MM.1S (cell line): ENCODE measurements at regions not wholly inside any gene's neighbourhood (a gene's known extent, or its start where the extent isn't known, plus 50 kb on each side); places are given as distances from the start of the nearest gene placed in this dataset.

ENCODE experiments used
- DNase-seq: peaks from one replicate; pipeline ENCODE4 v3.0.0-alpha.2; 2015
- H2AFZ ChIP-seq: fragments of 300-600 bp; sonication (generic); 2 replicates; pipeline ENCODE4 v1.6.0; 2016; ENCODE audit warnings: antibody characterized with exemption, low read length
- H3F3A ChIP-seq: fragments of 300-600 bp; sonication (generic); 2 replicates; pipeline ENCODE4 v1.6.1; 2016; ENCODE audit warnings: mild to moderate bottlenecking, antibody characterized with exemption, low read length, moderate library complexity, mixed read lengths; ENCODE audit not compliant: insufficient read depth
- H3K27ac ChIP-seq: fragments of 300-600 bp; sonication (generic); 2 replicates; pipeline ENCODE4 v1.5.1; 2016; ENCODE audit warnings: mild to moderate bottlenecking, low read length
- H3K27me3 ChIP-seq: fragments of 300-600 bp; sonication (generic); replicated peaks from 2 replicates; pipeline ENCODE4 v1.6.0; 2016; ENCODE audit warnings: low read length; ENCODE audit not compliant: insufficient read depth
- H3K36me3 ChIP-seq: fragments of 300-600 bp; sonication (generic); replicated peaks from 2 replicates; pipeline ENCODE4 v1.6.1; 2016; ENCODE audit warnings: mild to moderate bottlenecking, low read length, mixed read lengths; ENCODE audit not compliant: insufficient read depth
- H3K4me1 ChIP-seq: fragments of 300-600 bp; sonication (generic); 2 replicates; pipeline ENCODE4 v1.6.1; 2016; ENCODE audit warnings: low read length, mixed read lengths
- H3K4me2 ChIP-seq: fragments of 300-600 bp; sonication (generic); 2 replicates; pipeline ENCODE4 v1.6.0; 2016; ENCODE audit warnings: low read depth, low read length
- H3K4me3 ChIP-seq: fragments of 300-600 bp; sonication (generic); 2 replicates; pipeline ENCODE4 v1.5.1; 2016; ENCODE audit warnings: low read length, mixed read lengths
- H3K79me2 ChIP-seq: fragments of 300-600 bp; sonication (generic); 2 replicates; pipeline ENCODE4 v1.6.1; 2016; ENCODE audit warnings: mixed run types, low read length, mixed read lengths
- H3K9ac ChIP-seq: fragments of 300-600 bp; sonication (generic); 2 replicates; pipeline ENCODE4 v1.6.1; 2016; ENCODE audit warnings: low read length, mixed read lengths
- H3K9me2 ChIP-seq: fragments of 300-600 bp; sonication (generic); replicated peaks from 2 replicates; pipeline ENCODE4 v1.6.1; 2016; ENCODE audit warnings: mild to moderate bottlenecking, low read length, mixed read lengths; ENCODE audit not compliant: insufficient read depth
- H3K9me3 ChIP-seq: fragments of 300-600 bp; sonication (generic); replicated peaks from 2 replicates; pipeline ENCODE4 v1.6.1; 2016; ENCODE audit warnings: mild to moderate bottlenecking, low read length, mixed read lengths; ENCODE audit not compliant: insufficient read depth
- H4K20me1 ChIP-seq: fragments of 300-600 bp; sonication (generic); 2 replicates; pipeline ENCODE4 v1.6.1; 2016; ENCODE audit warnings: mild to moderate bottlenecking, low read length, moderate library complexity, mixed read lengths; ENCODE audit not compliant: insufficient read depth
- EZH2 ChIP-seq: fragments of 300-600 bp; sonication (generic); optimal IDR thresholded peaks from 2 replicates; pipeline ENCODE3; 2017; ENCODE audit warnings: low read depth, mild to moderate bottlenecking, antibody characterized with exemption, low read length, mixed read lengths
- EZH2phosphoT487 ChIP-seq: fragments of 300-600 bp; sonication (generic); IDR thresholded peaks from 2 replicates; pipeline ENCODE4 v1.6.1; 2018; ENCODE audit warnings: antibody characterized with exemption, low read length
- TF ChIP-seq, protein P1 (sequence below): fragments of 300-600 bp; sonication (generic); IDR thresholded peaks from 2 replicates; pipeline ENCODE4 v1.5.1; 2016; ENCODE audit warnings: antibody characterized with exemption, low read length, mixed read lengths

DNA sequence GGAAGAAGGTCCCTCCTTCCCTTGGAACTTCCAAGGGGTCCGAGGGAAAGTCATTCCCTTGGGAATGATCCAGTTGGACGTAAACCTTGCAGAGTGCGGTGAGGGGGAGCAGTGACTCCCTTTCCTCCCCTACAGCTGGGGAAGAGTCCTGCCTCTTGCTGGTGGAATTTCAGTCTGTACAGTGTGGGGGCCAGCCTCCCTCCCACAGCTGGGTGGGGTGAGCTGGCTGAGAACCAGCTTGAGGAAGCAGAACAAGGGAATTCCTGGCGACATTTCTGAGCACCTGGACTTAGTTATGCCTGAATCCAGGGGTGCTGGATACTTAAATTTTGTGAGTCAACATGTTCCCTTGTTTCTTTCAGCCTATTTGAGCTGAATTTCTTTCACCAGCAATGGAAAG is 152.0 kb downstream of the ANKRD60 start:
- no peak overlapping the region for H3K4me2 ChIP-seq
- H3K79me2 ChIP-seq: no peaks in the 10 kb centered on the region
- H3K36me3 ChIP-seq: no peaks in the 10 kb centered on the region
- no peaks in the 10 kb centered on the region for H3K9me2 ChIP-seq
- H3K4me1 ChIP-seq: no peaks in the 10 kb centered on the region
- peaks cover 86% of the 10 kb centered on the region for H3K27me3 ChIP-seq
- H3K27ac ChIP-seq: no peak overlapping the region
- no peak overlapping the region for H2AFZ ChIP-seq
- no peak overlapping the region for H3K9ac ChIP-seq
- no peak overlapping the region for H3K4me3 ChIP-seq
- no peaks in the 10 kb centered on the region for H3K9me3 ChIP-seq
- no peaks in the 10 kb centered on the region for H4K20me1 ChIP-seq
- DNase-seq: no peak
- H3F3A ChIP-seq: no peaks in the 10 kb centered on the region
- TF ChIP-seq EZH2phosphoT487 (no peak), EZH2 (no peak)
- TF ChIP-seq, protein P1, sequence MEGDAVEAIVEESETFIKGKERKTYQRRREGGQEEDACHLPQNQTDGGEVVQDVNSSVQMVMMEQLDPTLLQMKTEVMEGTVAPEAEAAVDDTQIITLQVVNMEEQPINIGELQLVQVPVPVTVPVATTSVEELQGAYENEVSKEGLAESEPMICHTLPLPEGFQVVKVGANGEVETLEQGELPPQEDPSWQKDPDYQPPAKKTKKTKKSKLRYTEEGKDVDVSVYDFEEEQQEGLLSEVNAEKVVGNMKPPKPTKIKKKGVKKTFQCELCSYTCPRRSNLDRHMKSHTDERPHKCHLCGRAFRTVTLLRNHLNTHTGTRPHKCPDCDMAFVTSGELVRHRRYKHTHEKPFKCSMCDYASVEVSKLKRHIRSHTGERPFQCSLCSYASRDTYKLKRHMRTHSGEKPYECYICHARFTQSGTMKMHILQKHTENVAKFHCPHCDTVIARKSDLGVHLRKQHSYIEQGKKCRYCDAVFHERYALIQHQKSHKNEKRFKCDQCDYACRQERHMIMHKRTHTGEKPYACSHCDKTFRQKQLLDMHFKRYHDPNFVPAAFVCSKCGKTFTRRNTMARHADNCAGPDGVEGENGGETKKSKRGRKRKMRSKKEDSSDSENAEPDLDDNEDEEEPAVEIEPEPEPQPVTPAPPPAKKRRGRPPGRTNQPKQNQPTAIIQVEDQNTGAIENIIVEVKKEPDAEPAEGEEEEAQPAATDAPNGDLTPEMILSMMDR: no peak

DNA sequence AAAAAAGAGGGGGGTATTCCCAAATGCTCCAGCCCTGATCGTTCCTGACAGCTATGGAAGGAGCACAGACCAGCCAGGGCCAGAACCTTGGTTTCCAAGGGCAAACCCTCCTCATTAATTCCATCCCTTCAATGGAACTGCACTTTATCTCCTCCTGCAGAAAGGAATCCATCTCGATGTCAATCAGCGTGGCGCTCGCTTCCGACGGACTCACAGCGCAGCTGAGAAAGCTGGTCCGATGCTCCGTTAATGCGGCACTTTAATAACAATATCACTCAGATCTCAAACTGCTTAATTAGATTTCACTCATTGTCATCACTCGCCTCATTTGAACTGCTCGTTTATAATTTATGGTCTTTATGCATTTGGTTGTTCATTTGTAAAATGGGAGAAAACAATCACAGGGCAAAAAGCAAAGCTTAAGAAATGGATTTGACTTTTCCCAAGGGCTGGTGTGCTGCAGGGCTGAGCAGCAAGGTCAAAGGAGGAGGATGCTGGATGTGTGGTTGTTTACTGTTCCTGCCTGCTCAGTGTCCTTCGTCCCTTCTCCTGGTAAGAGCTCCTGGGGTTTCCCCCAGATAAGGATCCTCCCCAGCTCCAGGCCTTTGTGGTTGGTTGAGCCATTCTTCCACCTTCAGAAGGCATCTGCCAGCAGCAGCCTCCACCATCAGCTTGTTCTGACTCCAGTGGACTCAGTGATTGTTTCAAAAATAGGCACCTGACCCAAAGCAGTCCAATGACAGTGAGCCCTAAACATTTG is 152.7 kb downstream of the ANKRD60 start:
- no peaks in the 10 kb centered on the region for H3K9me3 ChIP-seq
- no peaks in the 10 kb centered on the region for H4K20me1 ChIP-seq
- no peaks in the 10 kb centered on the region for H3F3A ChIP-seq
- TF ChIP-seq EZH2phosphoT487: no peak
- TF ChIP-seq, protein P1: no peak
- H3K4me3 ChIP-seq: no peak overlapping the region
- H2AFZ ChIP-seq: no peak overlapping the region
- no peaks in the 10 kb centered on the region for H3K36me3 ChIP-seq
- no peak for DNase-seq
- H3K9me2 ChIP-seq: no peaks in the 10 kb centered on the region
- H3K27me3 ChIP-seq: peaks cover 91% of the 10 kb centered on the region
- no peak overlapping the region for H3K27ac ChIP-seq
- H3K79me2 ChIP-seq: no peaks in the 10 kb centered on the region
- H3K9ac ChIP-seq: no peak overlapping the region
- no peaks in the 10 kb centered on the region for H3K4me1 ChIP-seq
- H3K4me2 ChIP-seq: no peak overlapping the region

GRCh38 chr20:58073945-58074856 is 154.3 kb downstream of the ANKRD60 start:
- peaks cover 90% of the 10 kb centered on the region for H3K27me3 ChIP-seq
- H3K4me2 ChIP-seq: no peak overlapping the region
- H4K20me1 ChIP-seq: no peaks in the 10 kb centered on the region
- no peak for TF ChIP-seq EZH2phosphoT487
- no peak for TF ChIP-seq EZH2
- TF ChIP-seq, protein P1: no peak
- no peaks in the 10 kb centered on the region for H3K9me2 ChIP-seq
- no peaks in the 10 kb centered on the region for H3K9me3 ChIP-seq
- H3K9ac ChIP-seq: no peak overlapping the region
- H3K36me3 ChIP-seq: no peaks in the 10 kb centered on the region
- no peak for DNase-seq
- H3F3A ChIP-seq: no peaks in the 10 kb centered on the region
- no peaks in the 10 kb centered on the region for H3K79me2 ChIP-seq
- no peak overlapping the region for H3K4me3 ChIP-seq
- H3K4me1 ChIP-seq: no peaks in the 10 kb centered on the region
- no peak overlapping the region for H3K27ac ChIP-seq
- H2AFZ ChIP-seq: no peak overlapping the region
